HG03064 (cell line): ENCODE measurements at regions not wholly inside any gene's neighbourhood (a gene's known extent, or its start where the extent isn't known, plus 50 kb on each side); places are given as distances from the start of the nearest gene placed in this dataset.

Experiments used
- ATAC-seq: cut with Tn5 transposase; IDR thresholded peaks from one replicate; pipeline ENCODE4 v1.9.1; 2021; ENCODE audit warnings: low read depth; ENCODE audit not compliant: unreplicated experiment

GRCh38 chr17:15112846-15113617, 152.1 kb downstream of the PMP22 start:
- no peak for ATAC-seq

- no peak for ATAC-seq
Measured at GRCh38 chr17:15109608-15110007, 155.5 kb downstream of the PMP22 start.

GRCh38 chr17:15108992-15109391, 156.1 kb downstream of the PMP22 start:
- no peak for ATAC-seq

GRCh38 chr17:15106540-15106939, 158.6 kb downstream of the PMP22 start:
- ATAC-seq, result no peak

- ATAC-seq, result no peak
Measured at GRCh38 chr17:15103785-15104184, 161.3 kb downstream of the PMP22 start.

- ATAC-seq, result no peak
Measured at GRCh38 chr17:15101175-15101574, 164.0 kb downstream of the PMP22 start.

- no peak for ATAC-seq
Measured at GRCh38 chr17:15096511-15096910, 168.6 kb downstream of the PMP22 start.

- no peak for ATAC-seq
Measured at GRCh38 chr17:15095935-15096334, 169.2 kb downstream of the PMP22 start.

- no peak for ATAC-seq
Measured at GRCh38 chr17:15092762-15093161, 172.4 kb downstream of the PMP22 start.

GRCh38 chr17:15092261-15092660, 172.9 kb downstream of the PMP22 start:
- no peak for ATAC-seq

- no peak for ATAC-seq
Measured at GRCh38 chr17:15091825-15092224, 173.3 kb downstream of the PMP22 start.

GRCh38 chr17:15090533-15090932, 174.6 kb downstream of the PMP22 start:
- ATAC-seq, result no peak

- ATAC-seq, result no peak
Measured at GRCh38 chr17:15087946-15088345, 177.2 kb downstream of the PMP22 start.

- no peak for ATAC-seq
Measured at GRCh38 chr17:15086776-15087295, 178.3 kb downstream of the PMP22 start.

GRCh38 chr17:15085890-15086677, 179.0 kb downstream of the PMP22 start:
- no peak for ATAC-seq

- no peak for ATAC-seq
Measured at GRCh38 chr17:15083225-15083624, 181.9 kb downstream of the PMP22 start.

- ATAC-seq, result no peak
Measured at GRCh38 chr17:15081008-15081407, 184.1 kb downstream of the PMP22 start.

GRCh38 chr17:15078570-15078969, 186.6 kb downstream of the PMP22 start:
- no peak for ATAC-seq

GRCh38 chr17:15076991-15077663, 188.0 kb downstream of the PMP22 start:
- no peak for ATAC-seq

GRCh38 chr17:15051933-15052332, 213.2 kb downstream of the PMP22 start:
- ATAC-seq, result no peak

- ATAC-seq, result no peak
Measured at GRCh38 chr17:15049795-15050160, 215.3 kb downstream of the PMP22 start.
